ENCODE measurements at regions not wholly inside any gene's neighbourhood (a gene's known extent, or its start where the extent isn't known, plus 50 kb on each side); places are given as distances from the start of the nearest gene placed in this dataset.

GRCh38 chr3:102736975-102737304 is 302.1 kb downstream of the ZPLD1 start:
- Histone ChIP-seq H3K9me3 (no peaks in the 10 kb centered on the region), H3K4me1 (peaks cover 17% of the 10 kb centered on the region), H3K36me3 (ENCODE audit: control insufficient read depth, insufficient read depth, low read length) (no peaks in the 10 kb centered on the region), H3K4me3 (ENCODE audit: low read depth, low read length) (no peak overlapping the region), H3K27me3 (replicated peaks; ENCODE audit: control insufficient read depth, insufficient read depth, low read length) (no peaks in the 10 kb centered on the region)
- H3K27me3 Mint-ChIP-seq (ENCODE audit: insufficient read depth, unreplicated experiment): no peaks in the 10 kb centered on the region
- ChIA-PET POLR2A (no interaction called here), CTCF (no interaction called here)
- no peaks in the 10 kb centered on the region for H3K36me3 Mint-ChIP-seq (ENCODE audit: insufficient read depth, unreplicated experiment)
- no peak overlapping the region for H3K4me3 Mint-ChIP-seq (ENCODE audit: unreplicated experiment)
- no peak for TF ChIP-seq CTCF (IDR thresholded peaks at IDR 0.05; ENCODE audit: insufficient read depth in 1 of 2, low read depth in 1 of 2, low read length in 1 of 2, severe bottlenecking in 1 of 2, unreplicated experiment in 1 of 2)
- no peak for DNase-seq
- no peak overlapping the region for H3K27ac Mint-ChIP-seq (ENCODE audit: unreplicated experiment)
- H3K4me1 Mint-ChIP-seq (ENCODE audit: low read depth, unreplicated experiment): peaks cover 13% of the 10 kb centered on the region
- no peaks in the 10 kb centered on the region for H3K9me3 Mint-ChIP-seq (ENCODE audit: unreplicated experiment)
- no TSS peak for BruUV-seq (replicated peaks)
- intact Hi-C loops (cut with micrococcal nuclease; ENCODE audit: unreplicated experiment): no loop called here

GRCh38 chr3:102737353-102737752 is 302.5 kb downstream of the ZPLD1 start:
- ChIA-PET POLR2A (no interaction called here), CTCF (no interaction called here)
- BruUV-seq (replicated peaks): no TSS peak
- Mint-ChIP-seq H3K4me1 (ENCODE audit: low read depth, unreplicated experiment) (peaks cover 13% of the 10 kb centered on the region), H3K27me3 (ENCODE audit: insufficient read depth, unreplicated experiment) (no peaks in the 10 kb centered on the region), H3K36me3 (ENCODE audit: insufficient read depth, unreplicated experiment) (no peaks in the 10 kb centered on the region), H3K4me3 (ENCODE audit: unreplicated experiment) (no peak overlapping the region), H3K9me3 (ENCODE audit: unreplicated experiment) (no peaks in the 10 kb centered on the region), H3K27ac (ENCODE audit: unreplicated experiment) (no peak overlapping the region)
- Histone ChIP-seq H3K36me3 (ENCODE audit: control insufficient read depth, insufficient read depth, low read length) (no peaks in the 10 kb centered on the region), H3K9me3 (no peaks in the 10 kb centered on the region), H3K4me1 (peaks cover 17% of the 10 kb centered on the region), H3K27me3 (replicated peaks; ENCODE audit: control insufficient read depth, insufficient read depth, low read length) (no peaks in the 10 kb centered on the region), H3K4me3 (ENCODE audit: low read depth, low read length) (no peak overlapping the region)
- DNase-seq: no peak
- no peak for TF ChIP-seq CTCF (IDR thresholded peaks at IDR 0.05; ENCODE audit: insufficient read depth in 1 of 2, low read depth in 1 of 2, low read length in 1 of 2, severe bottlenecking in 1 of 2, unreplicated experiment in 1 of 2)
- intact Hi-C loops (cut with micrococcal nuclease; ENCODE audit: unreplicated experiment): no loop called here

GRCh38 chr3:102741105-102741504 is 306.3 kb downstream of the ZPLD1 start:
- Mint-ChIP-seq H3K27ac (ENCODE audit: unreplicated experiment) (no peak overlapping the region), H3K4me1 (ENCODE audit: low read depth, unreplicated experiment) (no peaks in the 10 kb centered on the region), H3K4me3 (ENCODE audit: unreplicated experiment) (no peak overlapping the region), H3K27me3 (ENCODE audit: insufficient read depth, unreplicated experiment) (no peaks in the 10 kb centered on the region), H3K36me3 (ENCODE audit: insufficient read depth, unreplicated experiment) (no peaks in the 10 kb centered on the region), H3K9me3 (ENCODE audit: unreplicated experiment) (no peaks in the 10 kb centered on the region)
- no TSS peak for BruUV-seq (replicated peaks)
- intact Hi-C loops (cut with micrococcal nuclease; ENCODE audit: unreplicated experiment): loop anchor here (1.0 to 10.0 kb wide), 3 partner anchors 68 to 514 kb away; no protein-coding TSS in a partner anchor
- CTCF ChIA-PET: interaction anchor here (0.6 to 2.0 kb wide), 2 partner anchors 37 to 68 kb away, joined by 3 to 19 read pairs; no protein-coding TSS in a partner anchor
- Histone ChIP-seq H3K9me3 (no peaks in the 10 kb centered on the region), H3K4me3 (ENCODE audit: low read depth, low read length) (no peak overlapping the region), H3K27me3 (replicated peaks; ENCODE audit: control insufficient read depth, insufficient read depth, low read length) (no peaks in the 10 kb centered on the region), H3K4me1 (no peaks in the 10 kb centered on the region), H3K36me3 (ENCODE audit: control insufficient read depth, insufficient read depth, low read length) (no peaks in the 10 kb centered on the region)
- peak in 1 of 2 experiments; percentile 36 for DNase-seq
- peak in 1 of 2 experiments; percentile 27 for TF ChIP-seq CTCF (IDR thresholded peaks at IDR 0.05; ENCODE audit: insufficient read depth in 1 of 2, low read depth in 1 of 2, low read length in 1 of 2, severe bottlenecking in 1 of 2, unreplicated experiment in 1 of 2)
- POLR2A ChIA-PET: no interaction called here

Measured in Caco-2 (cell line).